T-helper 1 cell treated with Interleukin-12 subunit alpha and Interleukin-12 subunit beta and Interleukin-4 antibody, amounts not matched to agents 30 ng/mL and 1 ng/mL, for 36 hours (primary cell): ENCODE measurements at regions not wholly inside any gene's neighbourhood (a gene's known extent, or its start where the extent isn't known, plus 50 kb on each side); places are given as distances from the start of the nearest gene placed in this dataset.

Experiments used
- intact Hi-C: fragments of 100-400 bp; cut with micrococcal nuclease; formaldehyde crosslinking; loops from one replicate; pipeline ENCODE4 v1.15.1; 2024

- intact Hi-C loops, result no loop called here
These were observed 546.1 kb upstream of the MAN1A1 start for GRCh38 chr6:119895626-119896025.

- intact Hi-C loops, result no loop called here
These were observed 545.2 kb upstream of the MAN1A1 start for GRCh38 chr6:119894811-119895210.

- intact Hi-C loops, result no loop called here
These were observed 542.1 kb upstream of the MAN1A1 start for GRCh38 chr6:119891644-119892043.

- intact Hi-C loops, result no loop called here
These were observed 541.6 kb upstream of the MAN1A1 start for GRCh38 chr6:119891206-119891605.

GRCh38 chr6:119890470-119890869 is 540.9 kb upstream of the MAN1A1 start:
- intact Hi-C loops, result no loop called here

- intact Hi-C loops, result no loop called here
These were observed 538.1 kb upstream of the MAN1A1 start for GRCh38 chr6:119887666-119888065.

- intact Hi-C loops, result no loop called here
These were observed 531.9 kb upstream of the MAN1A1 start for GRCh38 chr6:119881416-119881815.

GRCh38 chr6:119880840-119881239 is 531.3 kb upstream of the MAN1A1 start:
- intact Hi-C loops, result no loop called here

- intact Hi-C loops, result no loop called here
These were observed 530.2 kb upstream of the MAN1A1 start for GRCh38 chr6:119879731-119880130.

GRCh38 chr6:119874381-119874780 is 524.8 kb upstream of the MAN1A1 start:
- intact Hi-C loops, result no loop called here

GRCh38 chr6:119873107-119873506 is 523.5 kb upstream of the MAN1A1 start:
- intact Hi-C loops, result no loop called here

- intact Hi-C loops, result no loop called here
These were observed 522.0 kb upstream of the MAN1A1 start for GRCh38 chr6:119871520-119871919.

- intact Hi-C loops, result no loop called here
These were observed 516.1 kb upstream of the MAN1A1 start for GRCh38 chr6:119865466-119866350.

GRCh38 chr6:119862719-119863118 is 513.2 kb upstream of the MAN1A1 start:
- intact Hi-C loops, result no loop called here

- intact Hi-C loops, result loop anchor here (10.0 kb wide), 1 partner anchor 714 kb away; no protein-coding TSS in a partner anchor
These were observed 509.3 kb upstream of the MAN1A1 start for GRCh38 chr6:119858901-119859300.

GRCh38 chr6:119856136-119856535 is 506.6 kb upstream of the MAN1A1 start:
- intact Hi-C loops, result loop anchor here (2.0 to 10.0 kb wide), 2 partner anchors 505 to 711 kb away; no protein-coding TSS in a partner anchor

GRCh38 chr6:119848696-119849095 is 499.1 kb upstream of the MAN1A1 start:
- intact Hi-C loops, result no loop called here

- intact Hi-C loops, result no loop called here
These were observed 495.6 kb upstream of the MAN1A1 start for GRCh38 chr6:119845161-119845560.

GRCh38 chr6:119844387-119844786 is 494.8 kb upstream of the MAN1A1 start:
- intact Hi-C loops, result no loop called here

GRCh38 chr6:119842191-119842590 is 492.6 kb upstream of the MAN1A1 start:
- intact Hi-C loops, result no loop called here

GRCh38 chr6:119838043-119838442 is 488.5 kb upstream of the MAN1A1 start:
- intact Hi-C loops, result no loop called here

GRCh38 chr6:119834418-119834817 is 484.9 kb upstream of the MAN1A1 start:
- intact Hi-C loops, result no loop called here

GRCh38 chr6:119832411-119832810 is 482.9 kb upstream of the MAN1A1 start:
- intact Hi-C loops, result no loop called here
